Esophagus squamous epithelium (tissue), 5 donors: ENCODE measurements at regions not wholly inside any gene's neighbourhood (a gene's known extent, or its start where the extent isn't known, plus 50 kb on each side); places are given as distances from the start of the nearest gene placed in this dataset.

ENCODE experiments used
- DNase-seq: peaks from one replicate; lab custom pipeline; 2025; lab: John Stamatoyannopoulos, UW
- H3K27ac ChIP-seq, 4 donors: fragments of 200-600 bp; sonication (generic); one replicate each; pipeline ENCODE4 v1.5.1; 2016 to 2019; ENCODE audit warnings: mild to moderate bottlenecking in 1 of 4
- H3K27me3 ChIP-seq, 4 donors: fragments of 200-600 bp; sonication (generic); 1 replicate in 3 of 4; 2 replicates in 1 of 4; pipeline versions ENCODE4 v1.5.1 to v1.6.0; 2017 to 2021; ENCODE audit warnings: antibody characterized with exemption in 1 of 4
- H3K36me3 ChIP-seq, 3 donors: fragments of 200-600 bp; sonication (generic); one replicate each; pipeline ENCODE4 v1.5.1; 2016 to 2019
- H3K4me1 ChIP-seq, 3 donors: fragments of 200-600 bp; sonication (generic); one replicate each; pipeline ENCODE4 v1.5.1; 2017 to 2019
- H3K4me3 ChIP-seq, 4 donors: fragments of 200-600 bp; sonication (generic); 1 replicate in 3 of 4; 2 replicates in 1 of 4; pipeline ENCODE4 v1.5.1; 2016 to 2019; ENCODE audit warnings: mild to moderate bottlenecking in 2 of 4, moderate library complexity in 1 of 4
- H3K9me3 ChIP-seq, 3 donors: fragments of 200-600 bp; sonication (generic); one replicate each; pipeline ENCODE4 v1.5.1; 2016 to 2019
- POLR2A ChIP-seq, 4 donors: fragments of 450-650 bp; IDR thresholded peaks; one replicate each; pipeline ENCODE4 v1.6.1; 2017; ENCODE audit warnings: antibody characterized with exemption in 4 of 4, mild to moderate bottlenecking in 4 of 4, moderate library complexity in 3 of 4
- WGBS, 2 donors: methylation state at CpG; one replicate each; pipeline ENCODE4 v1.1.5; 2018; 5-methylcytosine and 5-hydroxymethylcytosine counted together
- intact Hi-C: fragments of 100-400 bp; cut with DNase I; formaldehyde crosslinking; loops from one replicate; pipeline ENCODE4 v1.15.0; 2022
- TF ChIP-seq, protein P1 (sequence below), 6 experiments: fragments of 450-650 bp in 4 of 6; fragments of 200-600 bp in 2 of 6; sonication (generic) in 2 of 6; IDR thresholded peaks; one replicate each; pipeline ENCODE4 v1.5.1; 2016 to 2019; ENCODE audit warnings: antibody characterized with exemption in 6 of 6, mild to moderate bottlenecking in 4 of 6, moderate library complexity in 4 of 6
- donor health status: DM: yes; HTN: yes; CAD: no.

DNA sequence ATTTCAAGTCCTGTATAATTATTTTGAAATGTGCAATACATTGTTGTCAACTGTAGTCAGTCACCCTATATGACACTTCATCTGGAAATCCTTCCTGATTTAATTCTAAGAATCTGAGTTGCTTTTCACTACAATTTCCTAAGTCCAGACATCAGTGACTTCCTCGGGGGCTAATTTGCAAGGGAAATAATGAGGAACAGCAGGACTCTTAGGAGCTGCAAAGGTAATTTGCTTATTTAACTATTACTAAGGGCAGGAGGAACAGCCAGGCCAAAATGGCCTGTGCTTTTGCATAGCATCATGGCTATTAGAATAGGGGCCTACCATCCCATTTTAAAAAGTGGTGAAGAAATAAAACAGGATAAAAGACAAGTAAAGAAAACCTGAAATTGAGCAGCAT, 178.8 kb downstream of the MC4R start:
- WGBS, 2 donors = 21 to 47% methylated on average over 1 of the region's 1 CpG

DNA sequence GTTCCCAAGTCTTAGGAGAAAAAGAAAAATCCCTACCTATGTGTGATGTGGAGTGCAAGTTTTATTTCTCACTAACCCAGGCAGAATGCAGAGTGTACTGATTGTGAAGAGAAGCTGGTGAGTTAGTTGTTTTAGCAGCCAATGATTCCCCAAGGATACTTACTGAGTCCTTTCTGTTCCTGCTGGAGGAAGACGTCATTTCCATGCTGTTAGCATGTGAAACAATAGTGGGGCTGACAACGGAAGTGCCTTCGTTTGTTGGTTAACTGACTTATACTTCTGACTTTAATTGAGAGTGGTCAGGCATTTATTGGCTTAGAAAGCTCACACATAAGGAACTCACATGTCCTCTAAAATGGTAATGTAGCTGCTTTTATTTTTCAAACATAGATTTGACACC, 180.6 kb downstream of the MC4R start:
- H3K36me3 ChIP-seq = no peaks in the 10 kb centered on the region
- intact Hi-C loops = no loop called here
- no peak for DNase-seq
- H3K27me3 ChIP-seq = no peaks in the 10 kb centered on the region
- H3K4me3 ChIP-seq = no peak overlapping the region
- 59 to 69% methylated on average over 3 of the region's 3 CpGs for WGBS, 2 donors
- H3K9me3 ChIP-seq = no peaks in the 10 kb centered on the region
- H3K27ac ChIP-seq = no peak overlapping the region
- H3K4me1 ChIP-seq = no peaks in the 10 kb centered on the region
- TF ChIP-seq, protein P1, sequence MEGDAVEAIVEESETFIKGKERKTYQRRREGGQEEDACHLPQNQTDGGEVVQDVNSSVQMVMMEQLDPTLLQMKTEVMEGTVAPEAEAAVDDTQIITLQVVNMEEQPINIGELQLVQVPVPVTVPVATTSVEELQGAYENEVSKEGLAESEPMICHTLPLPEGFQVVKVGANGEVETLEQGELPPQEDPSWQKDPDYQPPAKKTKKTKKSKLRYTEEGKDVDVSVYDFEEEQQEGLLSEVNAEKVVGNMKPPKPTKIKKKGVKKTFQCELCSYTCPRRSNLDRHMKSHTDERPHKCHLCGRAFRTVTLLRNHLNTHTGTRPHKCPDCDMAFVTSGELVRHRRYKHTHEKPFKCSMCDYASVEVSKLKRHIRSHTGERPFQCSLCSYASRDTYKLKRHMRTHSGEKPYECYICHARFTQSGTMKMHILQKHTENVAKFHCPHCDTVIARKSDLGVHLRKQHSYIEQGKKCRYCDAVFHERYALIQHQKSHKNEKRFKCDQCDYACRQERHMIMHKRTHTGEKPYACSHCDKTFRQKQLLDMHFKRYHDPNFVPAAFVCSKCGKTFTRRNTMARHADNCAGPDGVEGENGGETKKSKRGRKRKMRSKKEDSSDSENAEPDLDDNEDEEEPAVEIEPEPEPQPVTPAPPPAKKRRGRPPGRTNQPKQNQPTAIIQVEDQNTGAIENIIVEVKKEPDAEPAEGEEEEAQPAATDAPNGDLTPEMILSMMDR (IDR thresholded peaks at IDR 0.05) = no peak
- no peak for TF ChIP-seq POLR2A (IDR thresholded peaks at IDR 0.05)

More for the DNA sequence above, 178.8 kb downstream of the MC4R start:
- Histone ChIP-seq H3K9me3 (no peaks in the 10 kb centered on the region), H3K27ac (no peak overlapping the region), H3K36me3 (no peaks in the 10 kb centered on the region), H3K4me3 (no peak overlapping the region), H3K27me3 (no peaks in the 10 kb centered on the region), H3K4me1 (no peaks in the 10 kb centered on the region)
- intact Hi-C loops = no loop called here
- TF ChIP-seq, protein P1 (IDR thresholded peaks at IDR 0.05) = no peak
- TF ChIP-seq POLR2A (IDR thresholded peaks at IDR 0.05) = no peak
- no peak for DNase-seq

- no peaks in the 10 kb centered on the region for H3K4me1 ChIP-seq
- intact Hi-C loops = no loop called here
- WGBS, 2 donors = 60 to 61% methylated on average over 2 of the region's 2 CpGs
- DNase-seq = no peak
- H3K4me3 ChIP-seq = no peak overlapping the region
- H3K9me3 ChIP-seq = no peaks in the 10 kb centered on the region
- H3K36me3 ChIP-seq = no peaks in the 10 kb centered on the region
- no peaks in the 10 kb centered on the region for H3K27me3 ChIP-seq
- no peak overlapping the region for H3K27ac ChIP-seq
- TF ChIP-seq, protein P1 (IDR thresholded peaks at IDR 0.05) = no peak
- no peak for TF ChIP-seq POLR2A (IDR thresholded peaks at IDR 0.05)
Measured at GRCh38 chr18:60189856-60190255, 182.7 kb downstream of the MC4R start.

GRCh38 chr18:60188958-60189357, 183.6 kb downstream of the MC4R start:
- Histone ChIP-seq H3K9me3 (no peaks in the 10 kb centered on the region), H3K4me3 (no peak overlapping the region), H3K27me3 (no peaks in the 10 kb centered on the region), H3K4me1 (no peaks in the 10 kb centered on the region), H3K36me3 (no peaks in the 10 kb centered on the region), H3K27ac (no peak overlapping the region)
- intact Hi-C loops = no loop called here
- 30 to 46% methylated on average over 4 of the region's 4 CpGs for WGBS, 2 donors
- no peak for DNase-seq
- no peak for TF ChIP-seq POLR2A (IDR thresholded peaks at IDR 0.05)
- TF ChIP-seq, protein P1 (IDR thresholded peaks at IDR 0.05) = no peak

DNA sequence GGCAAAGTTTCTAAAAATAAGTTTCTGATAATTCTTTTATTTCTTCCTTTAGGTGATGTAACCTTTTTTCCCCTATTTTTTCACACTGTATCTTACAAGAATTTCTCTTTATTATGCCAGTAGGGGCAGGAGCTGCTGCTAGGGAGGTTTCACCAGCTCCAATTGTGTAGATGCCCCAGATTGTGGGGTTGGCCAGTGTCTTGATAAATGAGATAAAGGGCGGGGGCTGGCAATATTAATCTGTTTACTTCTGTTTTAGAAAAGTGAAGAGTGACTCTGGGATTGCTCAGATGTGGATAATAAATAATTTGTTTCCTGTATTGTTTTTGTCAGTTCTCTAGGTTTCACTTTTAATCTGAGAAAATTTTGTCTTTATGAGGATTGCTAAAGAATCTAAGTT, 190.4 kb downstream of the MC4R start:
- intact Hi-C loops = no loop called here
- Histone ChIP-seq H3K27me3 (no peaks in the 10 kb centered on the region), H3K36me3 (no peaks in the 10 kb centered on the region), H3K9me3 (no peaks in the 10 kb centered on the region), H3K27ac (no peak overlapping the region), H3K4me3 (no peak overlapping the region), H3K4me1 (no peaks in the 10 kb centered on the region)
- DNase-seq = no peak
- TF ChIP-seq POLR2A (IDR thresholded peaks at IDR 0.05) = no peak
- TF ChIP-seq, protein P1 (IDR thresholded peaks at IDR 0.05) = no peak
- 23 to 56% methylated on average over 1 of the region's 1 CpG for WGBS, 2 donors
